Iris pigment epithelial cell (primary cell): ENCODE measurements at regions not wholly inside any gene's neighbourhood (a gene's known extent, or its start where the extent isn't known, plus 50 kb on each side); places are given as distances from the start of the nearest gene placed in this dataset.
"Not testable (repeated sequence)": the region's sequence is repeated elsewhere in the genome, so short reads cannot be mapped to it uniquely, and the experiment has no call there.

Experiments used
- DNase-seq: peaks from one replicate; pipeline ENCODE4 v3.0.0-alpha.2; 2011; ENCODE audit warnings: low read depth

DNA sequence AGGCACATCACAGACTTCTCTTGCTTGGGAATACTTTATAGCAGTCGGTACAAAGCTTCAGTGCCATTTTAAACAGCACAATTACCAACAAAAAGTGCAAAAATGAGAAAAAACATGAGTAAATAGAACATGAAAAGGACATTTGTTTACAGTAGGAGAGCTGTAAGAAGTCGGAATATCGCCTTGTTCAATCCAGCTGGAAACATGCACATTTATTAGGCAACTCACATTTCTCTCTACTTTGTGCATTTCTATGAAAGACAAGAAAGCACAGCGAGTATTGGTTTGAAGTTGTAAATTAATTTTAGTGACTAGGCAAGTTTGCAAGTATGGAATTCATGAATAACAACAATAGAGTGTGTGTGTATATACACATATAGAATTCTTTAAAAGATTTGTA lies 484.7 kb downstream of the DACH1 start:
- no peak for DNase-seq

DNA sequence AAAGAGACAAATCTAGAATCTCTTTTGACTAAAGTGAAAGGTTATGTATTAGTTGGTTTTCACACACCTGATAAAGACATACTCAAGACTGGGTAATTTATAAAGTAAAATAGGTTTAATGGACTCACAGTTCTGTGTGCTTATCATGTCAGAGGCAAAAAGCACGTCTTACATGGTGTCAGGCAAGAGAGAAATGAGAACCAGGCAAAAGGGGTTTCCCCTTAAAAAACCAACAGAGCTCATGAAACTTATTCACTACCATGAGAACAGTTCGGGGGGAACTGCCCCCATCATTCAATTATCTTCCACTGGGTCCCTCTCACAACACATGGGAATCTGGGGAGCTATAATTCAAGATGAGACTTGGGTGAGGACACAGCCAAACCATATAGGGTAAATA lies 486.8 kb downstream of the DACH1 start:
- no peak for DNase-seq

DNA sequence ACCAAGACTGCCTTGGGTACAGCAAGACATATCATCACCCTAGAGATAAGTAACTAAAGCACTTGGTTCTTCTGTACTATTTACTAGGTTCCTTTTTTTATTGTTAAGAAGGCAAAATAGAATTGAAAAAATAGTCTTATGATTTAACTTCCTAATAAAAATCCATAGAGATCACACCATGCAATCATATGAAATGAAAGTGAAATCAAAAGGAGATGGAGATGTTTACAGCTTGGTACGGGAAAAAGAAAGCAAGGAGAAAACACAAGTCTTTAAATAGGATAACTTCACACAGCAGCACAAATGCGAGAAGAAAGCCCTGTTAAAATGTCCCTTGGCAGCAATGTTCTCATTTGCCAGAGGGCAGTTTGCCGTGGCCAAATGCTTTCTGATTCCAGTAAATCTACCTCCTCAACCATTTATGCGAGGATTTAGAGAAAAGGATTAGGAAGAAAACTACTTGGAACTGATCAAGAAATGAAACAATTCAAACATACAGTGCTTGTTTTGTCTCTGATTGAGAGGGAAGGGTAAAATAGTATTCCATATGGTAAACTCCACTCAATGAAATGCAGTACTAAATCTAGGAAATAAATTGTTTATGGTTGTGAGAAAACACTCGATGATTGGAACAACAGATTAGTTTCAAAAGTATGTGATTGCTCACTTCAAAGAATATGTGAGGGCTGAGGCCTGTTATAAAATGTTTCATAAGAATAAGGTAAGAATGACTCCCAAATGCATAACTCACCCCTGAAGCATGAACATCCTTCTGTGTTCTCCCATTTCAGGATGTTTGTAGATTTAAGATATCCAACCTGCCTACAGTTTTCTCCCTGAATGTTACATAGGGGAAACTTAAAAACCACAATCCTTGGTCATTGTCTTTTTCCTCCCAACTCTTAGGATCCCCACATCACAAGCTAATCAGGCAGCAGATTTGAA lies 487.8 kb downstream of the DACH1 start:
- DNase-seq = peak; percentile 51

DNA sequence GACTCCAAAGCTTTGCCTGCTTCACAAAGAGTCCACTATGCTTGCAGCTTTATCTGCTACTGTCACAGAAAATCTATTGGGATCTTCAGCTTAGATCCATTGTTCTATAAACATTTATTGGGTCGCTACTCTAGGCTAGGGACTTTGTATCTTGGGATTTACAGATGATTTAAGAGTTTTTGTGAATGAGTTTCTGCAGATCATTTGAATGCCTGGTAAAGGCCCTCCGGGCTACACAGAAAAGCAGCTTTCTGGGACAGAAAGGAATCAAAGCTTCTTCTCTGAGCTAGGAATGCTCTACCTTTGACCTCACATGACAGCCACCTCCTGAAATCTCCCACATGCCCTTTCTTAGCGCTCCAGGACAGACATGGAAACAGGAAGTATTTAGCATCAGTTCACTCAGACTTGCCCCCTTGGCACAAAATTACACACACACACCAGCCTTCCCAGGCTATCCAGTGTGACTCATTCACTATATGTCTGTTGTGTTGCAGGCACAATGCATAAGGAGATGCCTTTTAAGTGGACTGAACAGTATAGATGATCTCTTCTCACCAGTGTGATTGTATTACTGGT lies 492.4 kb downstream of the DACH1 start:
- peak; percentile 39 for DNase-seq

DNA sequence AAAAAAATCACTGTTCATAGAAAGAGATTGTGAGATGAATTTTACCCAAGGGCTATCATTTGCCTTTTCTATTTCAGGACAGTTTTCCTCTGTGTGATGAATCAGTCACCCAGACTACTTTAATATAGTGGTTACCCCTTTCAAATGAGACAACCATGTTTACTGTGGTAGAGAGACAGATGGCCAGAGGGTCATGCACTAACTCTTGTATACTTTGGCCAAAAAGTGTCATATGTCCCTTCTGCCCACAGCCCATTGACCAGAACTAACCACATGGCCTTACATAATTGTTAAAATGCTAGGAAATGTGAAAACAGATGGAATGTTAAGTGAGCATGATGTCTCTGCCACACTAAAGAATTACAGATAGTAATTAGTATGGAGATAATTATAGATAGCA lies 498.7 kb downstream of the DACH1 start:
- no peak for DNase-seq

DNA sequence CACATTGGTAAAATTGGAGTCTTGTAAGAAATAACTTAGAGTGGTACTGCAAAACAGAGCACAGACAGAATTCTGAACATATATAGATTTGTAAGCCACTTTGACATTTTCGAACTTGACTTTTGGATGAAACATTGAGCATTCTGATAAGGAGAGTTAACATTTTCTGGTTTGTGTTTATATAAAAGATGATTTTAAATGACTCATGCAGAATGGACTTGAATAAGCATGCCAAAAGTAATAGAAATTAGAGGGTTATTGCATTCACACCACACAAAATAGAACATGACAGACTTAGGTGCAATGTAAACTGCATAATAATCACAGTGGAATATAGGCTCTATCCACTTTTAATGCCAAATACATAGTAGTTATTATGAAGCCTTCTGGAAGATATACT lies 507.0 kb downstream of the DACH1 start:
- DNase-seq = peak; percentile 53

DNA sequence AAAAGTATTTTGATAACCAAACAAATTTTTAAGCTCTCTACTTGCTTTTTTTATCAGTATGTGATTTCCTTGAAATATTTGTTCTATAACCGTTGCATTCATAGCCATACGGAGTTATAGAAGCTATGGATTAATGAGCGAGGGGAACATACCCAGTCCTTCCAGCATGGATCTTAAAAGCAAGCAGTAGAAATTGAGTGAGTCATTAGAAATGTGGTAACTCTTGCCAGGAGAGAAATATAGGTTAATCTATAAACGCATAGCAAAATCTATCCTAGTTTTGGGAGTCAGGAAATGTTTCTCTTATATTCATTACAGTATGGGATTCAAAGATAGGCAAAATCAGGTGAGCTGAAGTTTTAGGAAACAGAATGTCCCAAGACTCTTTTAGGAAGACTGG lies 507.4 kb downstream of the DACH1 start:
- peak; percentile 28 for DNase-seq

DNA sequence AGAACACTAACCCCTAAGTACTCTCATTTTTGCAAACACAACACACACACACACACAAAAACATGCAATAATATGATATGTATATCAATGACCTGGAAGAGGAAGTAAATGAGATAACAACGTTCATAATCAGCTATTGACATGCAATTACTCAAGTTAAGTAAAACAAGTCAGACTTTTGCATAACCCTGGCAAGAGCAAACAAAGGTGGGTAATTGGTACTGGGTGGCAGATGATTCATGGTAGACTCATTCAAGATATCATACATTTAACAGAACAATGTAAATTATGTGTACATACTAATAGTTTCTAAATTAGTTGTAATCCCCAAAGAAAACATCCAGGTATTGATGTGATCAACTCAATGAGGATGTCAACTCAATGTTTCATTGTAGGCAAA lies 508.8 kb downstream of the DACH1 start:
- DNase-seq = no peak

DNA sequence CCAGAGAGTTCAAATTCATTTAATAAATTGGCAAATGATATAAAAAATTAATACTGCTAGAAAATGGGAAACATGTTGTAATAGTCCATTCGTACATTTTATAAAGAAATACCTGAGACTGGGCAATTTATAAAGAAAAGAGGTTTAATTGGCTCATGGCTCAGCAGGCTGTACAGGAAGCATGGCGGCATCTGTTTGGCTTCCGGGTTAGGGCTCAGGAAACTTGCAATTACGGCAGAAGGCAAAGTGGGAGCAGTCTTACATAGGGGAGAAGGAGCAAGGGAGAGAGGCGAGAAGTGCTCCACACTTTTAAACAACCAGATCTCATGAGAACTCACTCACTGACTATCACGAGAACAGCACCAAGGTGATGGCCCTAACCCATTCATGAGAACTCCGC lies 512.0 kb downstream of the DACH1 start:
- DNase-seq = no peak

DNA sequence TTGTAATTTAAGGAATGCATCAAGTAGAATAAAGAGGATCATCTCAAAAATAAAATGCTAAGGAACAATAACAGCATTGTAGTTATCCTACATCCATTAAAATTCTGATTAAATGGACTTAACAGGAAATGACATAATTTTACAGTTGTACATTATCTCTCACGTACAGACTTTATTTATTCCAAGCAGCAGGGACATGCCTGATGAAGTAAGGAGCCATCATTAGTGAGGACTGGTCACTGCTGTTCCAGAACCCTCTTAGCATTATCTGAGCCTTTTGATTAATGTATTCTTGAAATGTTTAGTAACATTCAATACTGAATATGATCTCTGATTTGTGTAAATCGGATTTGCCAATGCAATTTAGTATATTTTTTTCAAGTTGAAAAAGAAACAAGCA lies 516.1 kb downstream of the DACH1 start:
- no peak for DNase-seq

DNA sequence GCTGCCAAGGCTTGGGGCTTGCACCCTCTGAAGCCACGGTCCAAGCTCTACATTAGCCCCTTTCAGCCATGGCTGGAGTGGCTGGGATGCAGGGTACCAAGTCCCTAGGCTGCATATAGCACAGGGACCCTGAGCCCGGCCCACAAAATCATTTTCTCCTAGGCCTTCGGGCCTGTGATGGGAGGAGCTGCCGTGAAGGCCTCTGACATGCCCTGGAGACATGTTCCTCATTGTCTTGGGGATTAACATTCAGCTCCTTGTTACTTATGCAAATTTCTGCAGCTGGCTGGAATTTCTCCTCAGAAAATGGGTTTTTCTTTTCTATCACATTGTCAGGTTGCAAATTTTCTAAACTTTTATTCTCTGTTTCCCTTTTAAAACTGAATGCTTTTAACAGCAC lies 521.1 kb downstream of the DACH1 start:
- DNase-seq = not testable (repeated sequence)

DNA sequence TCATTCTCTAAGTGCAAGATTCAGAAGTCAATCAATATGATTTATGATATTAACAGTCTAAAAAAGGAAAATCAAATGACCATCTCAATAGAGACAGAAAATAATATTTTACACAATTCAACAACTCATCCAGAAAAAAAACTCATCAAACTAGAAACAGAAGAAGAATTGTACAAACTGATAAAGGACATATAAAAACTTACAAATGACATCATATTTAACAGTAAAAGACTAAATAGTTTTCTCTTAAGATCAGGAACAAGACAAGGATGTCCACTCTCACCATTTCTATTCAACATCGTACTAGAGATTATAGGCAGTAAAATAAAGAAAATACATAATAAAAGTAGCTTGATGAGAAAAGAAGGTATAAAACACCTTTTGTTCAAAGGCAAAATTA lies 527.3 kb downstream of the DACH1 start:
- DNase-seq = no peak

DNA sequence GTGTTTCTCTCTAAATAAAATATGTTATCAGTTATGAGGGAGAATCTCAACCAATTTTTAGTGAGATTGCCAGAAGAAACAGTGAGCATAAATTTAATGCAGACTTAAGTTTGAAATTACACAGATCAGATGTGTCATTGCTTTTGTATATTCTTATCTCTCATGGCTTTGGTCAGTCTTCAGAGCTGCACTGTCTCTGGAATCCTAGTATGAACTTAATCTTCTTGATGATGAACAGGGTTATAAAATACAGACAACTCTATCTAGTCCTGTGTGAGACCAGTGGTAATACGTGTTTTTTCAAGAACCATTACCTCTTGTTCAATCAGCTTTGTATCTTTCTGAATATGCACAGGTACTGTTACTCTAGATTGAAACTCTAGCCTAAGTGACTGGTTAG lies 528.0 kb downstream of the DACH1 start:
- no peak for DNase-seq

DNA sequence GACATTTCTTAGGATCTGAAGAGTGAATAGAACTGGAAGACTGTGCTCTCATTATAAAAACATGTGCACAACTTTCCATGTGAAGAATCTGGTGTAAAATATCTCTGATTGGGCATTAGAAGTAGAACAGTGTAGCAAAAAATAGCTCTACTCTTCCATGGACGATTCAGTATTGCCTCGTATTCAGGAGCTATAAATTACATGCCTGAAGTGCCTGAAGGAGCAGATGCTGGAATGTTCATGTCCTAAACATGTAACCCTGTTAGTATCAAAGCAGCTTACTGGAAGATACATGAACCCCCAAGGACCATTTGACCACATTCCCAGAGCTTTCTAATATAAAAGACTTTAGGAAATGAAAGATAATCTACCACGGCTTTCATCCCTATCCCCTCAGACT lies 528.9 kb downstream of the DACH1 start:
- no peak for DNase-seq

DNA sequence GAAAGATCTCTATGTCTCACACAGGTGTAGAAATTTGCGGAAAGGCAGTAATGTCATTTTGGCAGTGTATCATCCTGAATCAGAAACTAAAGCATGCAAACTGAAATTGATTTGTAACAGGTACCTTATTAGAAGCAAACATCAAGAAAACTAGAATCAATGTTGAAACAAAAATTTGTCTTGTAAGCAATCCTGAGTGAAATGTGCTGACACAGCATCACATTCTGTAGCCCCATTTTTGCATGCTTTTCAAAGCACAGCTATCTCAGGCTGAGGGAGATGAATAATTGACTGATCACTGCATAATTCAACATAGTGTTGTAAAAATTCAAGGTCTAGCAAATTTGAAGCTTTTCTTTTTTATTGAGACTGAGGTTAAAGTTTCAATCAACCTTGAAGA lies 539.7 kb downstream of the DACH1 start:
- no peak for DNase-seq

DNA sequence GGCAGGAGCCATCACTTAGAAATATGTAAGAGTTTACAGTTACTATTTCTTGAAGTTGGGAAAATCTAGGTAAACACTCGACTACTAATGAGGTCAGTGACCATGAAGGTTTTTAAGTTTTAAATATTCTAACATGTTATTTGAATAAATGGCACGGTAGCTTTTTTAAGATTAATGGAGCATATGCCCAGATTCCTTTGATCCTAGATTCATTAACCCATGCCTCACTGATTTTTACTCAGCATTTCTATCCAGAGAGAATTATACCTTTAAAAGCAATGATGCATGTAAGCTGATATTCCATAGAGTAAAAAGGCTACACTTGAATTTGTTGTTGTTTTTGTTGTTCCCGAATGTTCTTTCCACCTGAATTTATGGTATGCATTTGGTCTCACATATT lies 541.4 kb downstream of the DACH1 start:
- no peak for DNase-seq

DNA sequence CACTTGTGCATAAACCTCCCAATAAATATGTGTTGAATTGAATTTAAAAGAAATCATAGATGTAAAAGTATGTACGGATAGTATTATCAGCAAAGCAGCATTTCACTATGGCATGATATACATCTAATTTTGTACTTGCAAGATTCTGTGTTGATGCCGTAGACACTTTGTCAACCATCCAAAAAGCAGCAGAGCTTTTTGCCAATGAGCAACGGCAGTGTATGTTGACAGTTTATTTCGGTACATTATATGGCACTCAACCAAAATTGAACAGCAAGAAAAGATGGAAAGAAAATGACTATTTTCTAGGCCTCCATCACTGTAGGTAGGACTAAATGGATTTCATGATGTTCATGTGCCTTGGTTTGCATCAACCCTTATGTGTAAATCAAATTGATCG lies 543.7 kb downstream of the DACH1 start:
- DNase-seq = no peak

DNA sequence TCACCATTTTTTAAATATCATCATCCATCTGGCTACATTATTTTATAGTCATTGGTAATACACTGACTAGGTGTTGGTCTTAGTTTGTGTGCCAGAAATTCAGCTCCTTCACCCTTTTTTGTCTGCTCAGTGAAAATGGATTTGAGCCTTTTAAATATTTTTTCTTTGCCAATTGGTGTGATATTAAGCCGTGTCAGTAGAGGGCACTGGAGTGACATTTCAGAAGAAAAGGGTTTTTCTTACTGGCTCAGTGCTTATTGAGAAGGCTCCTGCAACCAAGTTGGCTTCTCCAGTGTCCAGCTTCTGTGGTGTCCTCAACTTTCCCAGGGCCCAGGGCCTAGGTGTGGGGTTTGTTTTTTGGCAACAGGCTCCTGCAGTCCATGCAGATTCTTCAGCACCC lies 546.6 kb downstream of the DACH1 start:
- peak; percentile 40 for DNase-seq

DNA sequence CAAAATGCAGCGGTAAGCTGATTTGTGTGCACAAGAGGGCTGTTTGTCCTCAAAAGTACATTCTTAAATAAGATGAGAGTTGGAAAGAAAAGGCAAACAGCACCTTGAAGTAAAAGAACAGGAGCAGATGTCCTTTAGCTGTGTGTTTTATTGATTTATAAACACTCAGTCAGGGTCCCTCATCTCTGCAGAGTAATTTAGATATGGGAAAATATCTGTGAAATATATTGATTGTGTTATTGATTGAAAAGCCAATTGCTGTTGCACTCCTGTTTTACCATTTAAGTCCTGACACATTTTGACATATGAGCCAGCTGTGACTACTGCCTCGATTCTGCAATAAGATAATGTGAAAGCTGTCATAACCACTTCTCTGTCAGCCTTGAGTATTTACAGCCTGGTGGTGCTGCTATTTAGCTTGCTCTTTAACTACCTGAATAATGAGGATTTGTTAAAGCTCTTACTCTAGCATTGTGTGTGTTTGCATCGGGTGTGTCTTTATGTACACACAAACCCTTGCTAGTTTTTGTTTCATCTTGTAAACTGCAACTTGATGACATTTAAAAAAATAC lies 550.1 kb downstream of the DACH1 start:
- DNase-seq = no peak

DNA sequence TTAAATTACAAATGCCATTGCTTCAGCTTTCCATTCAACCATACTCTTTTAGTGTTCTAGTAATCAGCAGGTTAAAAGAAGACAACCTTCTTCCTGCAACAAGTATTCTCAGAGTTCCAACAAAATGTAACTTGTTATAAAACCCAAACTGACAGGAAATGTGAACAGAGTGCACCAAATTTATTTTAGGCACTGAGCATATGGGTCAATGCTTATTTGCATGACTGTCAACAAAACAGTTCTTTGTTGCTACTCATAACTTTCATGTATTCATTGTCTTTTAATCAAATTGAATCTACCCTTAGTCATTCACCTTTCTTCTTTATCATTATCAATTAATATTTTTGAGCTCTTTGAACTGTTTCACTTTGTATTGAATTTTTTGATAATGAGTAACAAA lies 554.1 kb downstream of the DACH1 start:
- DNase-seq = no peak

DNA sequence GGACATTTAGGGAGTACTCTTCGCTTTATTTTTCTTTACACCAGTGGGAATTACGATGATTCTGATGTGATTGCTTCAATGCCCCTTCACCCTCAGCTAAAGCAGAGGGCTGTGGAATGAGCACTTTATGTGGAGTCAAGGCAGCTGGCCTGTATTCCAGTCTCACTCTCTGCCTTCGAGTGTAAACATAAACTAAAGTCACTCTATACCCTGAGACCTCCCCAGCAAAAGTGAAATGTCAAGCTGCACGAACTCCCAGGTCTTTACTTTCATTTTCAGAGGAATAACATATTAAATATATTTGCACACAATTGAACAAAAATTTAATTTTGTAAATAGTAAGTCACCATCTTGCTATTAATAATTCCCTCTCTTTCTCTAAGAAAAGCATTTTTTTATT lies 557.1 kb downstream of the DACH1 start:
- DNase-seq = no peak

DNA sequence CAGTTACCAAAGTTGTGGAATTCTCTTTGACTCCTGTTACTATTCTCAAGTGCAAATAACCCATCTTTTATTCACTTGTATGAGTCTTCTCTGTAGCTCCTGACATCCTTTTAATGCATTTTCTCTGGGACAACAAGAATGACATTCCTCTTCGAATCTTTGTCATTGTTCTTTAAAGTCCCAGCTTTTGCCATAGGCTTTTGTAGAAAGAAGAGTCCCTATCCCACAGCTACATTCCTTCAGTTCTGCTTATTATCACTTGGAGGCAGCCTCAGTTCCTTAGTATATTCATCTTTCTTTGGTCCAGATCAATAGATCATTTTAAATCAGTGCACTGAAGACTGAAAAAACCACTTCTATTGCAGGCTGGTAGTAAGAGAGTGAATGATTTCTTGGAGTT lies 560.2 kb downstream of the DACH1 start:
- DNase-seq = no peak

DNA sequence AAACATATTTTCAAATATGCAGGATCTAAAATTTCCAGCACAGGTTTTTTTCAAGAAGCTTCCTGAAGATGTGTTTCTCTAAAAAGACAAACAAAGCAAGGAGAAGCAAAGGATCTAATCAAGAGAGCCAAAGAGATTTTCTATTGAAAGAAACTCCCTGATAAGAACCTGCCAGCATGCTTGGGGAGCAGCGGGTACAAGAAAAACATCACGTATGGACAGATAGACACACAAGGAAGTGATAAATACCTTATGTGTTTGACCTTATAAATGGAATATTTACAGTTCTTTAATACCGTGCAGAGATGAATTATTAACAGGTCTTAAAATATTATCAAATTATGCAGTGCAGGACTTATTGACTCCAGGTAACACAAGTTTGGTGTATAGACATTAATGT lies 562.1 kb downstream of the DACH1 start:
- no peak for DNase-seq

DNA sequence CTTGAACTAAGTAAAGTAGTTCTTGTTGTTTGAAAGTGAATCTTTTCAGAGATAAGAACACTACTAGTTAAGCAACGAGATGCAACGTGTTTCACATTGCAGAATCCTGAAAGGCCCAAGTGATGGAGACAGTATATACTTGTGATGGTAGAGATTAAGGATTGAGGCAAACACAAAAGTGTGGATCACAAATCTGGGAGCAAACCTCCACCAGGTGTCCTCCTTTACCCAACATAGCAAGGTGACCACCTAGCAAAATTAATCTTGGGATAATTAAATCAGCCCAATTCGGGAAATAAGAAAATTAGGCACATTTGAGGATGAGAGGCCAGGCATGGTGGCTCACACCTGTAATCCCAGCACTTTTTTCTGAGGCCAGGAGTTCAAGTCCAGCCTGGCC lies 563.9 kb downstream of the DACH1 start:
- no peak for DNase-seq
